ENCODE measurements at regions not wholly inside any gene's neighbourhood (a gene's known extent, or its start where the extent isn't known, plus 50 kb on each side); places are given as distances from the start of the nearest gene placed in this dataset.

DNA sequence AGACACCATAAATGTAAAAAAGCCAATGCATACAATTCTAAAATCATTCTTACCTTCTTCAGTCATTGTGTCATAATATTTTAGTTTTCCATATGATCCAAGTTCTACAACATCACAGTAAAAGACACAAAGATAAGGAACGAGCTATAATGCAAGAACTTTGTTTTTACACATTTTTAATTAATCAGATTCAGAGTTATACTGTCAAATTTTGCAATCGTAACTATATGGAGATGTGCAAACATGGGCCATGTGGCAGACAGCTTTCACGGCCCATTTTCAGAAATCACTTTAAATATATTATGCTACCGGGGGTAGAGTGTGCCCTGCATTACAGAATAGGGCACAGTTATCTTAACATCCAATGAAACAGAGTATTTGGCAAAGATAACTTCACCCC, 188.4 kb downstream of the ACER2 start:
- Histone ChIP-seq H3K4me1 (ENCODE audit: control insufficient read depth in 1 of 2, insufficient read depth in 2 of 2, low read length in 2 of 2) (no peaks in the 10 kb centered on the region), H3K9me3 (ENCODE audit: control insufficient read depth in 1 of 2, low read length in 2 of 2) (no peaks in the 10 kb centered on the region), H3K36me3 (ENCODE audit: control insufficient read depth in 1 of 2, insufficient read depth in 2 of 2, low read length in 2 of 2) (no peaks in the 10 kb centered on the region), H3K27me3 (ENCODE audit: low read depth, low read length) (no peaks in the 10 kb centered on the region), H3K27ac (ENCODE audit: low read length) (no peak overlapping the region), H3K4me3 (ENCODE audit: low read depth in 1 of 2, low read length in 2 of 2) (no peak overlapping the region)

DNA sequence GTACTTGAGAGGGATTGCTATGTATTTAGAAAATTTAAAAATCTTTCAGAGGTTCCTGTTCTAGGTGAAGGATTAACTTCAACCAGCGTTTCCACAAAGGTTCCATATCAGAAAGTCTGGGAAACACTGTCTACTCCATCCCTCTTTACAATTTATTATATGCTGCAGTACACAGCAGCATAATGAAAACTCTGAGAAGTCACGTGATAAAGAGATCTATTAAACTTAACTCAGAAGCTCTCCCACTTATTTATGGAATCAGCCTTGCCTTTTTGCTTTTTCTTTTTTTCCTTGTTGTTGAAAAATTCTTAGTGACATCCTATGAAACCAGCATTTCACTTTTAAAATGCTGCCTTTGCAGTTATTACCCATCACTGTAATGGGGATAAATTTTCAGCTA, 186.2 kb downstream of the ACER2 start:
- H3K9me3 ChIP-seq (ENCODE audit: control insufficient read depth in 1 of 2, low read length in 2 of 2), result no peaks in the 10 kb centered on the region
- no peaks in the 10 kb centered on the region for H3K36me3 ChIP-seq (ENCODE audit: control insufficient read depth in 1 of 2, insufficient read depth in 2 of 2, low read length in 2 of 2)
- no peak overlapping the region for H3K4me3 ChIP-seq (ENCODE audit: low read depth in 1 of 2, low read length in 2 of 2)
- H3K27me3 ChIP-seq (ENCODE audit: low read depth, low read length), result no peaks in the 10 kb centered on the region
- no peak overlapping the region for H3K27ac ChIP-seq (ENCODE audit: low read length)
- no peaks in the 10 kb centered on the region for H3K4me1 ChIP-seq (ENCODE audit: control insufficient read depth in 1 of 2, insufficient read depth in 2 of 2, low read length in 2 of 2)

GRCh38 chr9:19587678-19588077, 178.9 kb downstream of the ACER2 start:
- Histone ChIP-seq H3K36me3 (ENCODE audit: control insufficient read depth in 1 of 2, insufficient read depth in 2 of 2, low read length in 2 of 2) (no peaks in the 10 kb centered on the region), H3K27ac (ENCODE audit: low read length) (no peak overlapping the region), H3K9me3 (ENCODE audit: control insufficient read depth in 1 of 2, low read length in 2 of 2) (no peaks in the 10 kb centered on the region), H3K27me3 (ENCODE audit: low read depth, low read length) (no peaks in the 10 kb centered on the region), H3K4me1 (ENCODE audit: control insufficient read depth in 1 of 2, insufficient read depth in 2 of 2, low read length in 2 of 2) (no peaks in the 10 kb centered on the region), H3K4me3 (ENCODE audit: low read depth in 1 of 2, low read length in 2 of 2) (no peak overlapping the region)

DNA sequence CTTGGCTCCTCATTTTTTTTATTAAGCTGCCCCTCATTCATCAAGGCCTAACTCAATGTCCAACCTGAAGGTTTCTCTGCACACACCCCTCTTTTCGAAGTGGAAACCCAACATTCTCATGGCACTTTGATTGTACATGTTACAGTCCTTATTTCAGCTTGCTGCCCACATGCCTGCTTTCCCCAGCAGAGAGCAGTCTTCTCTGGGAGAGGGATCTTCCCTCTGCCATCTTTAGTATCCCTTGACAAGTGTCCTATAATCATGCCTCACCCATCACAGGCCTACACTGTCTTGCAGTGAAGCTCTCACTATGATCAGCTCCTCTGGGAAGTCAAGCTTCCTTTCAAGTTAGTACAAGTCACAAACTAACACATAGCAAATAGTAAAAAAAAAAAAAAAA, 175.1 kb downstream of the ACER2 start:
- H3K36me3 ChIP-seq (ENCODE audit: control insufficient read depth in 1 of 2, insufficient read depth in 2 of 2, low read length in 2 of 2), result no peaks in the 10 kb centered on the region
- H3K4me3 ChIP-seq (ENCODE audit: low read depth in 1 of 2, low read length in 2 of 2), result no peak overlapping the region
- H3K27me3 ChIP-seq (ENCODE audit: low read depth, low read length), result no peaks in the 10 kb centered on the region
- no peaks in the 10 kb centered on the region for H3K9me3 ChIP-seq (ENCODE audit: control insufficient read depth in 1 of 2, low read length in 2 of 2)
- no peak overlapping the region for H3K27ac ChIP-seq (ENCODE audit: low read length)
- no peaks in the 10 kb centered on the region for H3K4me1 ChIP-seq (ENCODE audit: control insufficient read depth in 1 of 2, insufficient read depth in 2 of 2, low read length in 2 of 2)

- Histone ChIP-seq H3K27ac (ENCODE audit: low read length) (no peak overlapping the region), H3K27me3 (ENCODE audit: low read depth, low read length) (no peaks in the 10 kb centered on the region)
Observed at GRCh38 chr9:19577411-19577810, 168.6 kb downstream of the ACER2 start.

DNA sequence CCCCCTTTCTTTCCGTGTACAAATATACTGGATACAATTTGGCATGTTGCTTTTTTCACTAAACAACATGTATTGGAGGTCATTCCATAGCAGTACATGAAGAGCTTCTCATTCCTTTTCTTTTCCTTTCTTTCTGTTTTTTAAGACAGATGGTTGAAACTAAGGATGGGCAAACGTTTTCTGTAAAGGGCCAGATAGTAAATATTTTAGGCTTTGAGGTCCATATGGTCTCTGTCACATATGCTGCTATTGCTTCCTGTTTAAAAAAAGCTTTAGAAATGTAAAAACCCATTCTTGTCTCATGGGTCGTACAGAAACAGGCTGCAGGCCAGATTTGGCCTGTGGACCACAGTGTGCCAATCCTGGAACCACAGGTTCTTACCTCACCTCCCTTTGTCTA, 160.1 kb downstream of the ACER2 start:
- Histone ChIP-seq H3K9me3 (ENCODE audit: control insufficient read depth in 1 of 2, low read length in 2 of 2) (no peaks in the 10 kb centered on the region), H3K36me3 (ENCODE audit: control insufficient read depth in 1 of 2, insufficient read depth in 2 of 2, low read length in 2 of 2) (no peaks in the 10 kb centered on the region), H3K4me1 (ENCODE audit: control insufficient read depth in 1 of 2, insufficient read depth in 2 of 2, low read length in 2 of 2) (no peaks in the 10 kb centered on the region), H3K27ac (ENCODE audit: low read length) (no peak overlapping the region), H3K4me3 (ENCODE audit: low read depth in 1 of 2, low read length in 2 of 2) (no peak overlapping the region), H3K27me3 (ENCODE audit: low read depth, low read length) (no peaks in the 10 kb centered on the region)

More at GRCh38 chr9:19577411-19577810, 168.6 kb downstream of the ACER2 start:
- H3K4me3 ChIP-seq (ENCODE audit: low read depth in 1 of 2, low read length in 2 of 2), result no peak overlapping the region
- H3K4me1 ChIP-seq (ENCODE audit: control insufficient read depth in 1 of 2, insufficient read depth in 2 of 2, low read length in 2 of 2), result no peaks in the 10 kb centered on the region
- no peaks in the 10 kb centered on the region for H3K36me3 ChIP-seq (ENCODE audit: control insufficient read depth in 1 of 2, insufficient read depth in 2 of 2, low read length in 2 of 2)
- no peaks in the 10 kb centered on the region for H3K9me3 ChIP-seq (ENCODE audit: control insufficient read depth in 1 of 2, low read length in 2 of 2)

DNA sequence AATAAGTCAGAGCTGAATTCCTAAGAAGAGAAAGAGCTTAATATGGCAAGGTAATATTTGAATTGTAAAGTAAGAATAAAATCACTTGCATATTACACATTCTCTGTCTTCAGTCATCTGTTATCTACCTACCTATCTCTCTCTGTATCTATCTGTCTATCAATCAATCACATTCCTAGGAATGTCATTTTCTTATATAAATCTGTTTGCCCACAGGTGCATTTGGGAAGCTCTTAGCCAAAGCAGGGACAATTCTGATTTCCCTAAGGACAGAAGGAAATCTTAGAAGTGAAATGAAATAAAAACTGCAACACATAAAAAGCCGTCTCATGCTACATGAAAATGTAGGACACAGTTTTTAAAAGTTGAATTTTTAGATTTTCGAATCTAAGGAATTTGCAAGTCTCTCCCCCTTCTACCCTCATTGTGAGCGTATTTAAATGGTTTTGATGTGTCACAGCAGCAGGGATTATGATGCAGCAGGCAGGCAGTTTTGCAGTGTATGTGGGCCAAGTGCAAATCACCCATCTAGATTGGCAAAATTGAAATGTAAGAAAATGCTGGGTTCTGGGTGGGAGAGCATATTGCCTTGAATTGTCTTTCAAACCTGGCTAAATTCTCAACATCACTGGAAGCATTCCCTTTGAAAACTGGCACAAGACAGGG, 155.7 kb downstream of the ACER2 start:
- Histone ChIP-seq H3K36me3 (ENCODE audit: control insufficient read depth in 1 of 2, insufficient read depth in 2 of 2, low read length in 2 of 2) (no peaks in the 10 kb centered on the region), H3K4me3 (ENCODE audit: low read depth in 1 of 2, low read length in 2 of 2) (no peak overlapping the region), H3K4me1 (ENCODE audit: control insufficient read depth in 1 of 2, insufficient read depth in 2 of 2, low read length in 2 of 2) (no peaks in the 10 kb centered on the region), H3K27ac (ENCODE audit: low read length) (no peak overlapping the region), H3K9me3 (ENCODE audit: control insufficient read depth in 1 of 2, low read length in 2 of 2) (no peaks in the 10 kb centered on the region), H3K27me3 (ENCODE audit: low read depth, low read length) (no peaks in the 10 kb centered on the region)

- Histone ChIP-seq H3K27ac (ENCODE audit: low read length) (no peak overlapping the region), H3K36me3 (ENCODE audit: control insufficient read depth in 1 of 2, insufficient read depth in 2 of 2, low read length in 2 of 2) (no peaks in the 10 kb centered on the region), H3K4me1 (ENCODE audit: control insufficient read depth in 1 of 2, insufficient read depth in 2 of 2, low read length in 2 of 2) (peaks cover 0 to 7% of the 10 kb centered on the region in 2 donors), H3K9me3 (ENCODE audit: control insufficient read depth in 1 of 2, low read length in 2 of 2) (no peaks in the 10 kb centered on the region), H3K4me3 (ENCODE audit: low read depth in 1 of 2, low read length in 2 of 2) (no peak overlapping the region), H3K27me3 (ENCODE audit: low read depth, low read length) (no peaks in the 10 kb centered on the region)
Observed at GRCh38 chr9:19555214-19555613, 146.4 kb downstream of the ACER2 start.

DNA sequence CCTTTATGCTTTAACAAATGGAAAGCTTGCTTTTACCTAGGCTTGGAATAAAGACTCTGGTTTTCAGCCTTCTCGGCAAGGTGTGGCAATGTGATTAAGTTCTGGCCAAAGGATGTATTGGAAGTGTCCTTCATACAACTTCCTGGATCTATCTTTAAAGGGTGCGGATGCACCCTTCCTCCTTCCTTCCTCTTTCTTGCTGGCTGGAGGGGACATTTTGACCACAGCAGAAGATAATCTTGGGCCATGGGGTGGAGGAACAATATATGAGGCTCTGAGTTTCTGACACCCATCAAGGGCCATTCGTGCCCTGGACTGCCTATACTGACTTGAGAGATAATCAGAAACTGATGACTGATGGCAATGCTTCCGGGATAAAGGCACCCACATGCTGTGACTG, 145.7 kb downstream of the ACER2 start:
- no peak overlapping the region for H3K27ac ChIP-seq (ENCODE audit: low read length)
- no peak overlapping the region for H3K4me3 ChIP-seq (ENCODE audit: low read depth in 1 of 2, low read length in 2 of 2)
- H3K36me3 ChIP-seq (ENCODE audit: control insufficient read depth in 1 of 2, insufficient read depth in 2 of 2, low read length in 2 of 2), result no peaks in the 10 kb centered on the region
- H3K27me3 ChIP-seq (ENCODE audit: low read depth, low read length), result no peaks in the 10 kb centered on the region
- H3K4me1 ChIP-seq (ENCODE audit: control insufficient read depth in 1 of 2, insufficient read depth in 2 of 2, low read length in 2 of 2), result peaks cover 0 to 7% of the 10 kb centered on the region in 2 donors
- no peaks in the 10 kb centered on the region for H3K9me3 ChIP-seq (ENCODE audit: control insufficient read depth in 1 of 2, low read length in 2 of 2)

GRCh38 chr9:19553441-19553840, 144.6 kb downstream of the ACER2 start:
- H3K4me3 ChIP-seq (ENCODE audit: low read depth in 1 of 2, low read length in 2 of 2), result no peak overlapping the region
- H3K9me3 ChIP-seq (ENCODE audit: control insufficient read depth in 1 of 2, low read length in 2 of 2), result peaks cover 0 to 3% of the 10 kb centered on the region in 2 donors
- no peaks in the 10 kb centered on the region for H3K27me3 ChIP-seq (ENCODE audit: low read depth, low read length)
- peaks cover 0 to 7% of the 10 kb centered on the region in 2 donors for H3K4me1 ChIP-seq (ENCODE audit: control insufficient read depth in 1 of 2, insufficient read depth in 2 of 2, low read length in 2 of 2)
- H3K27ac ChIP-seq (ENCODE audit: low read length), result no peak overlapping the region
- H3K36me3 ChIP-seq (ENCODE audit: control insufficient read depth in 1 of 2, insufficient read depth in 2 of 2, low read length in 2 of 2), result no peaks in the 10 kb centered on the region

DNA sequence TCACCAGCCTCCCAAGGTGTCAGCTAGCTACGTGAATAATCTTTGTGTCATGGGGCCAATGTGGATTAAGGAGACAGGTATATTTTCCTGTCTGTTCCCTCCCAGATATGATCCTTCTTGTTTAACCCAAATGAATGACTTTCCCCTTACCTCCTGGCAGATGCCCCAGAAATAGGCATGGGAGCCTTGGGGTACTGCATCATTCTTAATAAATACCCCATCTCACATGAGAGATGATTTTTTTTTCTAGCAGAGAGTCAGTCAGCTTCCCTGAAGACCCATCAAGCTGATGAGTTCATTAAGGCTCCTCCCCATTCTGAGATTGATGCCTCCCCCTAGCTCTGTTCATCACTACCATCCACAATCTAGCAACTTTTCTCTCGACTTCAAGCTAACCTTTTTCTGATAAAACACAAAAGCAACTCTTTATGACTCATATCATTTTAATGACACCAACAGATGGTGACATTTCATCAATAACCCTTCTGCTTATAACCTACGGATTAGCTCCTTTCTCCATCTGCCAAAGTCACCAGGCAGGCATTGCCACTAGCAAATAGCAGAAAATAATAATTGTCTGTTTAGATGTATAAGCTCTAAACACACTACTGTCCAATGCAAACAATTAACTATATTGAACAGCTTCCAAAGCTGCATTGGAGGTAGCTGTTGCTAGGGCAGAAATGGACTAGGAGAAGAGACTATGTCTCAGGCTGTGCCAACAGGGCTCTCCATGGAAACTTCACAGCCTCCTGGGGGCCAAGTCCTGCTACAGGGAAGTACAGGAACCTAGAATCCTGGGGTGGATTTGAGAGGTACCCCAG, 143.7 kb downstream of the ACER2 start:
- Histone ChIP-seq H3K4me1 (ENCODE audit: control insufficient read depth in 1 of 2, insufficient read depth in 2 of 2, low read length in 2 of 2) (peaks cover 0 to 7% of the 10 kb centered on the region in 2 donors), H3K27ac (ENCODE audit: low read length) (no peak overlapping the region), H3K36me3 (ENCODE audit: control insufficient read depth in 1 of 2, insufficient read depth in 2 of 2, low read length in 2 of 2) (no peaks in the 10 kb centered on the region), H3K4me3 (ENCODE audit: low read depth in 1 of 2, low read length in 2 of 2) (no peak overlapping the region), H3K9me3 (ENCODE audit: control insufficient read depth in 1 of 2, low read length in 2 of 2) (peaks cover 0 to 3% of the 10 kb centered on the region in 2 donors), H3K27me3 (ENCODE audit: low read depth, low read length) (no peaks in the 10 kb centered on the region)

All from muscle layer of duodenum (tissue), 2 donors.